ENCODE measurements at regions not wholly inside any gene's neighbourhood (a gene's known extent, or its start where the extent isn't known, plus 50 kb on each side); places are given as distances from the start of the nearest gene placed in this dataset.

- DNase-seq (ENCODE audit: low read depth in 2 of 2), result no peak
Observed at GRCh38 chr5:74122979-74123590, 497.1 kb downstream of the ARHGEF28 start.

GRCh38 chr5:74122175-74122574 lies 496.2 kb downstream of the ARHGEF28 start:
- no peak for DNase-seq (ENCODE audit: low read depth in 2 of 2)

GRCh38 chr5:74120585-74120984 lies 494.6 kb downstream of the ARHGEF28 start:
- no peak for DNase-seq (ENCODE audit: low read depth in 2 of 2)

DNA sequence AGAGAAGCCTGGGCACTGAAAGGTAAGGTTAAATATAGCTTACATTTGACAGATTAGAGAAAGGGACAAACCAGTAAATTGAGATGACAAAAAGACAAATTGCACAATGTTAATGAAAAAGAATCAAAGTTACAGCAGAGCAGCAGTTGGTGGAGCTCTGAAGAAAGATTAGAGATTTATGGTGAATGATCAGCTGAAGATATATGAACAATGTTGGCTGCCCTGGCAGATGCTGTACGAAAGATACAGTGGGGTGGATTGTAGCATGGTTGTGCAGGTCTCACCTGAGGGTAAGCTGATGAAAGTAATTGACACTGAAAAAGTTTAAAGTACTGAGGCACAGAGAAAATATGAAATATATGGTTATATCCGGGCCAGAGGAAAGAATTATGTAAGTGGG lies 492.1 kb downstream of the ARHGEF28 start:
- no peak for DNase-seq (ENCODE audit: low read depth in 2 of 2)

GRCh38 chr5:74116984-74117383 lies 491.0 kb downstream of the ARHGEF28 start:
- no peak for DNase-seq (ENCODE audit: low read depth in 2 of 2)

DNA sequence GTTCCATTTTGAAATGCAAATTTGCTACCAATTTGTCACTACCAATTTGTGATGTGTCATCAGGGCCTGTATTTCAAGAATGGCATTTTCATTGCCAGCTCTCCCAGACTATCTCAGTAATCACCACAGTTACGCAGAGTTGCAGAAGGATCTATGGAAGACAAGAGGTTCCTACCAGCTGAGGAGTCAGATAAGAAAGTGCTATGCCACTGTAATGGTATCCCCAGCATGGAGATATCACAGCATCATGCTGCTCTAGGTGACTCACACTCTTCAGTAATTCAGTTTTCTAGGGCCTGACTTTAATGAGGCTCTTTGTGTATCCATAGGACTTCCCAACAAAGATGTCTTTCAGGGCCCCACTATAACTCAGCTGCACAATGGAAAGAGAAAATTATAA lies 490.3 kb downstream of the ARHGEF28 start:
- DNase-seq (ENCODE audit: low read depth in 2 of 2), result no peak

GRCh38 chr5:74113927-74114326 lies 487.9 kb downstream of the ARHGEF28 start:
- no peak for DNase-seq (ENCODE audit: low read depth in 2 of 2)

GRCh38 chr5:74113196-74113540 lies 487.2 kb downstream of the ARHGEF28 start:
- no peak for DNase-seq (ENCODE audit: low read depth in 2 of 2)

DNA sequence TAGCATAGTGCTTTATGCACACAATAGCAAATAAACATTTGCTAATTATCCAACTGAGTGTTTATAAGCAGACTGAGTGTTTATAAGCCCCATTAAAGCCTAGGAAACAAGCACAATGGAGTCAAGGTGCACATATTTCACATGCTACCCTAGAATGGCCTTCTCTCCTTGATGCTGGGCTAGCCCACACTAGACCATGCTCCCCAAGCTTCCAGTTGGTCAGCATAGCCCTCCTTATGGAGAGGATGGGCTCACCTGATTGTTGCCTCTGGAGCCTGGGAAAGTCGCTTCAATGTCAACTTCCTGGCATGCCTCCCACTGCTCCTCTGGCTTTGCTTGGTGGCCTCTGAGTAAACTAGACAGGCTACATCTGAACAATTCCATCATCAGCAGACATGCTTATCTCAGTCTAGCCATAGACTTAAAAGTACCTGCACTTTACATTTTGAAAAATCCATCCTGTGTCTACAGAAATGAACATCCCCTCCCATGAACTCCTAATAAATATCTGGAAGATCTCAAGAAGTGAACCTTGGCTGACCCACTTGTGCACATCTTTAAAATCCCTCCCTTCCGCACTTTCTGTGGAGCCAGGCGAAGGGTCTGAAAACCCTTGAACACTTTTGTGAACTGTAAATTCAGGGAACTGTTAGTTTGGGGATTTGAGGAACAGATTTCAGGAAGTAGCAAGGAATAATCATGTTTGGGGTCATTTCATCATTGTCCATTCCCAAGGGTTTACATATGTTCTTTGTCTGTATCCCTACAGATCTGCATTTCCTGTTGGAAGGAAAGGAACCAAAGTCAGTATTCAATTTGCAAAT lies 486.6 kb downstream of the ARHGEF28 start:
- DNase-seq (ENCODE audit: low read depth in 2 of 2), result no peak

DNA sequence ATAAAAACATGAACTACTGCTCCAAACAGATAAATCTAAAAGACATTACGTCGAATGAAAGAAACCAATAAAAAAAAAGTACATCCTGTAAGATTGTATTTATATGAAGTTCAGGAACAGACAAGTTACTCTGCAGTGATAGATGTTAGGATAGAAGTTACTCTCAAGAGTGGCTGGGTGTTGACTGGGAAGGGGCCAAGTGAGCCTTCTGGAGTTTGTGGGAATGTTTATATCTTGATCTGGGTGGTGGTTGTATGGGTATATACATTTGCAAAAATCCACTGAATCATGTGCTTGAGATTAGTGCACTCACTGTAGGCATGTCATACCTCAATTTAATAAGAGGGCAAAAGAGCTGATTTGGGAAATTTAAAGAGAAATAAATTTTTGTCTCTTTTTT lies 485.8 kb downstream of the ARHGEF28 start:
- DNase-seq (ENCODE audit: low read depth in 2 of 2), result no peak

- no peak for DNase-seq (ENCODE audit: low read depth in 2 of 2)
Observed at GRCh38 chr5:74109344-74109743, 483.3 kb downstream of the ARHGEF28 start.

DNA sequence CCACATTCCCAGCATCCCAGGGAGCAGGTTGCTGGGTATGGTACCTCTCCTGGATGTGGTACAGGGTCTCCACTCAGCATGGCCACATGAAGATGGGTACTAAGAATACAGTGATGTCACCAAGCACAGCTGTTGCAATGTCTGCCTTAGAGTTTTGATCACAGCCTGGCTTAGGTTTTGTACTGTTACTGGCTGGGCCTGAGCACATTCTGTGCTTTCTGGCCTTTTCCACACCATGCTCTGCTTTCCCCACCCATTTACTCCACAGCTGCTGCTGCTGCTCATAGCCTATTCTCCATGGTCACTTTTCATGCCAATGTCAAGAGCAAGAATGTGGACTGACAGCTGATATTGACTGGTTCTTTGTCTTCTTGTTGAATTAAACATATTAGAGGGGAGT lies 481.9 kb downstream of the ARHGEF28 start:
- DNase-seq (ENCODE audit: low read depth in 2 of 2), result no peak

DNA sequence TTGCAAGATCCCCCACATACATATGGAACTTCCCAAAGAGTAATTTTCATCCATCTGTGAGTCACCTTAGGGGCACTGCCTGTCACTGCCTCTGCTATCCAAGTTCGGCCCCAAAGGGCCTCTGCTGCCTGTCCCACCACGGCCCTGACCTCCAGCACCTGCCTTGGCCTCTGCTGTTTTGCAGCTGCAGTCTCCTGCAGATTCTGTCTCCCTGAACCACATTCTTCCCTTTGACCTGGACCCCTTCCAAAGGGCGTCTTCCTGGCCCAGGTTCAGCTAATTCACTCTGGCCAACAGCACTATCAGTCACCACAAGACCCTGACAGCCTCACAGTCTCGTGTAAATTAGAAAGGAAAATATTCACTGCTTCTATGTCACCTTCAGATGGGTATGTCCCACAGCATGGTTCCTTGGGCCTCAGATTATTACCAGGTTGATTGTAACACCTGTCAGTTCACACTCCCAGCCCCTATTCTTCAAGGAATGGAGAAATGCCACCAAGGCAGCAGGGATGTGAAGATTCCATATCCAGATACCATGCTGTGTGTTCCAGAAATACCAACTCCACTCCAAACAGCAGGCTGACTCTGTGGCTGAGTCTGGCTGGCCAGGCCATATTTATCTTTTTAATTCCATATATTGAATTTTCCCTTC lies 479.3 kb downstream of the ARHGEF28 start:
- no peak for DNase-seq (ENCODE audit: low read depth in 2 of 2)

- DNase-seq (ENCODE audit: low read depth in 2 of 2), result no peak
Observed at GRCh38 chr5:74103131-74104023, 477.4 kb downstream of the ARHGEF28 start.

- DNase-seq (ENCODE audit: low read depth in 2 of 2), result no peak
Observed at GRCh38 chr5:74100268-74100665, 474.3 kb downstream of the ARHGEF28 start.

DNA sequence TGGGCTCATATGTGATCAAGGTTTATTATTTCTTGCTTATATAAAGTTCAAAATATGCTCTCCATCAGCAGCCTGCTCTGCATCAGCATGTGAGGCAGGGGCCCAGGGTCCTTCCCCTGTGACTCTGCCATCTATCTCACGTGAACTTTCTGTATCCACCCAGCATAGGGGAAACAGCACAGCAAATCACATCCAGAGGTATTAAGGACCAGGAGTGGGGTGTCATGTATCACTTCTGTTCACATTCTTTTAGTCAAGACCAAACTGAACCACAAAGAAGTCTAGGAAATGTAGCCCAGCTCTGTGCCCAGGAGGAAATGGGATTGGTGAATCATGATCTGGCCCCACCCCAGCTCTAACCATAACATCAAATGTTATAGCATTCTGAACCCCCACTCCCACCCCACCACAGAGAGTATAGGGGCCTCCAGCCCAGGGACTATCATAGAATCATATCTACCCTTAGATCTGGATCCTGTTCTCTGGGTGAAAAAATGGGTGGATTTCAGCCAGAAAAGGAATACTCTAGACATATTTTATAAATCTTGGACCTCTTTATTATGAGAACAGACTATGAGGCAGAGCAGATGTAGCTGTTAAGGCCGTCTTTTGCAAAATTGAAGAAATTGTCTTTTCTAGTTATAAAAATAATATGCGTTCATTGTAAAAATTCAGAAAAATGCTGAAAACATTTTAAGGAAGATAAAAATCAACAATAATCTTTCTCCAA lies 473.7 kb downstream of the ARHGEF28 start:
- no peak for DNase-seq (ENCODE audit: low read depth in 2 of 2)

- DNase-seq (ENCODE audit: low read depth in 2 of 2), result no peak
Observed at GRCh38 chr5:74098941-74099340, 472.9 kb downstream of the ARHGEF28 start.

DNA sequence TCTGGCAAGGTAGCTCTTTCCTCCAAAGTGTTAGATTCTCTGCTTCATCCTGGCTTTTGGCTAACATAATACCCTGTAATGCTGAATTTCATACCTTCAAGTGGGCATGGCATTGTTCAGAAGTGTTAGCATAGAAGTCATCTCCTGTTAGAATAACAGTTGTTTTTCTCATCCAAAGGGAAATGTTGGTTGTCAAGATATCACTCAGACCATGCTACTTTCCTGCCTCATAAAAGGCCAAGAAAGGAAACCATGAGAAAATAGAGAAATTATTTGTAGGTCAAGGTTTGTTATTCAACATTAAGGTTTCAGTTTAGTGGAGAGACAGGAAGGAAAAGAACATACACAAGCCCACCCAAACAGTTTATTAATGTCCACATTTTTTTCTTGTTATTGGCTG lies 472.5 kb downstream of the ARHGEF28 start:
- DNase-seq (ENCODE audit: low read depth in 2 of 2), result no peak

GRCh38 chr5:74096325-74096724 lies 470.3 kb downstream of the ARHGEF28 start:
- no peak for DNase-seq (ENCODE audit: low read depth in 2 of 2)

DNA sequence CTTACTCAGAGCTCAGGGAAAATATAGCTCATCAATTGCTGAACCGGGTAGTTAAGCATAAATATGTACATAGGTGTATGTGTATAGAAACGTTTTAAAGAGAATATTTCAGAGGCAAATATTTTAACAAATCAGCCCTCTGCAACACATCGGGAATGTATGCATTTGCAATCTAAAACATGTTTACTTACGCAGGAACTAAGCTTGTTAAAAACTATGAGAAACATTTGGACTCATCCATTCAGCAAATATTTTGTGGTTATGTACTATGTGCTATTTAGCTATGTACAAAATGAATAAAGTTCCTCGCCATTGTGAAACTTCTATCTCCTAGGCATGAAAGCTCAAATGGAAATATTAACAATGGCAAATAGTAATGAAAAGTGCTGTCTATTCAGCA lies 469.9 kb downstream of the ARHGEF28 start:
- no peak for DNase-seq (ENCODE audit: low read depth in 2 of 2)

GRCh38 chr5:74094782-74095108 lies 468.7 kb downstream of the ARHGEF28 start:
- no peak for DNase-seq (ENCODE audit: low read depth in 2 of 2)

Data from stimulated activated CD8-positive, alpha-beta memory T cell treated with anti-CD3 and anti-CD28 coated beads, Interleukin-2, amount 100 ng/mL, for 48 hours (primary cell).